Left lobe of liver (tissue), 2 donors: ENCODE measurements at regions not wholly inside any gene's neighbourhood (a gene's known extent, or its start where the extent isn't known, plus 50 kb on each side); places are given as distances from the start of the nearest gene placed in this dataset.

Experiments
- ATAC-seq: fragments of 200-7000 bp; cut with Tn5 transposase; one replicate; pipeline ENCODE4 v1.9.1; 2020; ENCODE audit warnings: mild to moderate bottlenecking, moderate library complexity
- DNase-seq: peaks from one replicate; pipeline ENCODE4 v3.0.0-alpha.2; 2020; ENCODE audit warnings: low spot score
- donor health status: DM: no; HTN: no; CAD: no; lungs with moderate emphysema.
- donor health status: DM: no; HTN: yes; CAD: no.

- ATAC-seq (no peak), DNase-seq (no peak)
Observed at GRCh38 chr6:126147291-126147815, 161.0 kb downstream of the TRMT11 start.

- DNase-seq (no peak), ATAC-seq (no peak)
Observed at GRCh38 chr6:126148853-126149252, 162.5 kb downstream of the TRMT11 start.

- ATAC-seq (no peak), DNase-seq (no peak)
Observed at GRCh38 chr6:126152372-126152745, 166.0 kb downstream of the TRMT11 start.

GRCh38 chr6:126153661-126154060 is 167.3 kb downstream of the TRMT11 start:
- no peak for ATAC-seq
- DNase-seq = no peak

GRCh38 chr6:126156973-126157372 is 170.6 kb downstream of the TRMT11 start:
- ATAC-seq (no peak), DNase-seq (no peak)

- ATAC-seq (no peak), DNase-seq (no peak)
Observed at GRCh38 chr6:126167726-126168125, 172.2 kb upstream of the CENPW start.

- DNase-seq = no peak
- ATAC-seq = no peak
Observed at GRCh38 chr6:126170433-126170832, 169.5 kb upstream of the CENPW start.

GRCh38 chr6:126170978-126171382 is 168.9 kb upstream of the CENPW start:
- DNase-seq (no peak), ATAC-seq (peak; percentile 78)

GRCh38 chr6:126172131-126172530 is 167.8 kb upstream of the CENPW start:
- no peak for DNase-seq

GRCh38 chr6:126173265-126173664 is 166.7 kb upstream of the CENPW start:
- ATAC-seq = no peak

More at GRCh38 chr6:126172131-126172530, 167.8 kb upstream of the CENPW start:
- ATAC-seq = no peak

GRCh38 chr6:126174697-126175096 is 165.2 kb upstream of the CENPW start:
- ATAC-seq (no peak), DNase-seq (no peak)

More at GRCh38 chr6:126173265-126173664, 166.7 kb upstream of the CENPW start:
- DNase-seq = no peak

GRCh38 chr6:126175251-126175650 is 164.7 kb upstream of the CENPW start:
- no peak for ATAC-seq
- no peak for DNase-seq

GRCh38 chr6:126176282-126176681 is 163.6 kb upstream of the CENPW start:
- no peak for DNase-seq
- ATAC-seq = no peak

- ATAC-seq (no peak), DNase-seq (no peak)
Observed at GRCh38 chr6:126180585-126180984, 159.3 kb upstream of the CENPW start.

- no peak for DNase-seq
- ATAC-seq = no peak
Observed at GRCh38 chr6:126181173-126181741, 158.7 kb upstream of the CENPW start.

- no peak for ATAC-seq
- no peak for DNase-seq
Observed at GRCh38 chr6:126181890-126182289, 158.0 kb upstream of the CENPW start.

GRCh38 chr6:126182650-126183311 is 157.1 kb upstream of the CENPW start:
- peak; percentile 96 for ATAC-seq
- DNase-seq = no peak

- DNase-seq (no peak), ATAC-seq (no peak)
Observed at GRCh38 chr6:126185774-126186173, 154.1 kb upstream of the CENPW start.

GRCh38 chr6:126188279-126188909 is 151.5 kb upstream of the CENPW start:
- ATAC-seq (no peak), DNase-seq (no peak)

- ATAC-seq = no peak
- no peak for DNase-seq
Observed at GRCh38 chr6:126195625-126196236, 144.2 kb upstream of the CENPW start.

- ATAC-seq (no peak), DNase-seq (no peak)
Observed at GRCh38 chr6:126198631-126199030, 141.3 kb upstream of the CENPW start.

GRCh38 chr6:126199466-126199865 is 140.4 kb upstream of the CENPW start:
- DNase-seq (no peak), ATAC-seq (no peak)
